Right ventricle myocardium superior (tissue), 1 donor: ENCODE measurements at regions not wholly inside any gene's neighbourhood (a gene's known extent, or its start where the extent isn't known, plus 50 kb on each side); places are given as distances from the start of the nearest gene placed in this dataset.

Source experiments
- ATAC-seq: fragments of 200-7000 bp; cut with Tn5 transposase; one replicate; pipeline ENCODE4 v1.9.1; 2020; ENCODE audit warnings: mild to moderate bottlenecking; ENCODE audit not compliant: poor library complexity
- DNase-seq: peaks from one replicate; pipeline ENCODE4 v3.0.0-alpha.2; 2020
- intact Hi-C: fragments of 100-400 bp; cut with DNase I; formaldehyde crosslinking; loops from one replicate; pipeline ENCODE4 v1.11.2; 2022
- donor health status: DM: no; HTN: yes; CAD: no; lungs with severe emphysema.

DNA sequence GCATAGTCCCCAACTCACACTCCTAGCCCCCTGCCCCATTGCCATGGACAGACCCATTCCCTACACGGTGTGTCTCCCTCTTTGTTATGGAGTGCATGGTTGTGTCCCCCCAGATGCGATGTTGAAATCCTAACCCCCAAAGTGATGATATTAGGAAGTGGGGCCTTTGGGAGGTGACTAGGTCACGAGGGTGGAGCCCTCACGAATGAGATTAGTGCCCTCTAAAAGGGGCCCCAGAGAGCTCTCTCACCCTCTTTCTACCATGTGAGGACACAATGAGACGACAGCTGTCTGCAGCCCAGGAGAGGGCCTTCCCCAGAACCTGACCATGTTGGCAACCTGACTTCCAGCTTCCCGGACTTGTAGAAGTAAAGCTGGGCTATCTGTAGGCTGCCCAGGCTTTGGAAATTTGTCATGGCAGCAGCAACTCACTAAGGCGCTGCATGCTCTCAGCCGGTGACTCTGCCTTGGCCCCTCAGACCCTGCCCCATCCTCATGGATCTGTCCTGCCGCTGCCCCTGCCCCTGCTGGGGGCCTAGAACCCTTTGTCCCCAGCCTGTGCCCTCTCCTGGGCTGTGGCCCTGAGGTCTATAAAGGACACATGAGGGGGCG, 318.1 kb upstream of the RTL1 start:
- ATAC-seq (no peak), DNase-seq (no peak)
- intact Hi-C loops, result no loop called here

DNA sequence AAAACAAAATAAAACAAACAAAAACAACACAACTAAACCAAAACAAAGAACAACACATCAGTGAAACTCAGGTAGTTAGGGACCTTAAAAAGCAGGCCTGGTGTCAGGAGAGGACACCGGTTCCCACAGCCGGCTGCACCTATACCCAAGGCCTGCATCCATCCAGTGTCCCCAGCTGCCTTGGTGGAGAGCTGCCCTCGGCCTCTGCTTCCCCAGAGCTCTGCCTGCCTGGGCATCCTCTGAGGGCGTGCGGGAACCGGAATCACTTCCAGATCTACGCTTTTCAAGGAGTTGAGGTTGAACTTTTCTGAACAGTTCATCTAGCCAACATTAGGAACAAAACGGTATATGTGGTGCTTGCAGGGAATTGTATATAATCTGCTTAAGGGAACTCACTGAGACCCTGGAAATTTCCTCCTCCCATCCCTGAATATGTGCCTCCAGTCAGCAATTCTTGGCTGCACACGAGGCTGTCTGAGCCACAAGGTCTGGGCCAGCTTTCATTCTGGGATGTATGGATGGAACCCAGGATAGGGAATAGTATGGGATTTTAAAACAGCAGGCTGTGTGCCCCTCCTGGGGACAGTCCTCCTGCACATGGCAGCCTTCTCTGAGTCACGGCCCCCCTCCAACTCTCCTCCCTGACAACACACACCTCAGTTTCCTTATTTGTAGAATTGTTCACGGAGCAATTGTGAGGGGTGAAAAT, 319.0 kb upstream of the RTL1 start:
- intact Hi-C loops, result no loop called here
- ATAC-seq, result no peak
- DNase-seq, result no peak

DNA sequence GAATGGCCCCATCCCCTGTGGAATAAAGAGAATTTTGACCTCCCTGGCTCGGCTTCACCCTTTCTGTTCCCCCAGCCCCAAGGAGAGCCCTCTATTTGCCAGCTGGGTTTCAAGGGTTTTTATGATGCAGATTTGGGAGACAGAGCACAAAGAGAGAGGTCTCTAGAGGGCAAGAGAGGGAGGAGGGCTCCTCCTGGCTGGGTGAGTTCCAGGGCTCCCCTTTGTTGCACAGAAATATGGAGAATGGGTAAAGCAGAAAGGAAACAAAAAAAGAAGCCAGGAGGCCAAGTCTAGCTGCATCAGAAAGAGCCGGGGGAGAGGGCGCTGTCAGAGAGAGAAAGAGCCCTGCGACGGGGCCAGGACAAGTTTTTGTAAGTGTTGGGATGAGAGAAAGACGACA, 319.6 kb upstream of the RTL1 start:
- ATAC-seq (no peak), DNase-seq (no peak)
- intact Hi-C loops, result no loop called here

DNA sequence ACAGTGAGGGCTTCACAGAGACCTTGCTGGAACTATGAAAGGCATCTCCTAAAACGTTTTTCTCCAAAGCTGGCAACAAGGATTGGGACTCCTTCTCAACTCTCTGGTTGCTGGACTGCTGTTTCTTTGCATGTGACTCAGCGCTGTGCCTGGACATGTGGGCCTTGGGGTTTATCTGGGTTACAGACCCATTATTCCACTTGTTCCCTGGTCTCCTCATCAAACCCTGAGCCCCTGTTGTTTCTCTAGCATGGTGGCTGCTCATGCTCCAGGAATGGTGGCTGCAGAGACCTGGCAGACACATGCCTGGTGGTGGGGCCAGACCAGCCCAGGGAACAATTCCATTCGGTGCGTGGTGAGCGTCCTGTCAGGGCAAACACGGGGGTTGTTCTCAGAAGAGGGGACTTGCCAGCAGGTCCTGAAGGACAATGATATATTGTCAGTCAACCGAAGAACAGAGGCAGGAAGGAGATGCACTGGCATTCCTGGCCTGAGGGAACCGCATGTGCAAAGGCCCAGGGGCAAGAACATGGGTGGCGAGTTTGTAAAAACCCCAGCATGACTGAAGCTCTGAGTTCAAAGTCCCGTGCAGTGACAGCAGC, 320.1 kb upstream of the RTL1 start:
- no peak for DNase-seq
- intact Hi-C loops, result no loop called here
- ATAC-seq, result no peak

DNA sequence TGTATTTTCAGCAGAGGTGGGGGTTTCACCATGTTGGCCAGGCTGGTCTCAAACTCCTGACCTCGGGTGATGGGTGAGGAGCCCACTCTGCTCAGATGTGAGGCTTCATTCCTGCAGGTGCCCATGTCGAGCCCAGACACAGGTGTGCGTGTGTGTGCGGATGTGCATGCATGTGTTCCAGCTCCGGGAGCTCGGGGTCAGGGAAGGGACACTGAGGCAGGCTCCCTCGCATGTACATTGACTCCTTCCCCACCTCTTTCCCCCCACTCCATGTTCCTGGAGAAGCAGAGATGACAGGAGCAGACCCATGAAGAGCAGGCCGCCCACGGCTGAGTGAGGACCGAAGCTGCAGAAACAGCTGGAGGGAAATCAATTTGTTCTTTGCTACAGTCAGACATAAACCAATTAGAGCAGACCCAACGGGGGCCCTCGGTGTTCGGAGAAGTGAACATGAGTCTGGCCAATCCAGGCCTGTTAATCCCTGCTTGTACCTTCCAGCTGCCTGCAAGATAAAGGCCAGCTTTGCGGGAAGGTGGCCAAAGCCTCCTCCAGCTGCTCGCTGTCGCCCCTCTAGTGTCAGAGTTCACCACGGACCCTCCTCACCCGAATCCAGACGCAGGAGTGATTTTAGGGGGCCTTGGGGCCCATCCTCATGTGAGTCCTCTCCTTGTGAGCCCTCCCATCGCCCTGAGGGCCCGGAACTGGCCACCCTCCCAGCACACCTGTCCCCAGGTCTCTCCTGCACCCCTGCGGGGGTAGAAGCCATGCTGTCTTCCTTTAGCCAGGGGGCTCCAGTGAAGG, 321.0 kb upstream of the RTL1 start:
- intact Hi-C loops, result no loop called here
- ATAC-seq (no peak), DNase-seq (no peak)

DNA sequence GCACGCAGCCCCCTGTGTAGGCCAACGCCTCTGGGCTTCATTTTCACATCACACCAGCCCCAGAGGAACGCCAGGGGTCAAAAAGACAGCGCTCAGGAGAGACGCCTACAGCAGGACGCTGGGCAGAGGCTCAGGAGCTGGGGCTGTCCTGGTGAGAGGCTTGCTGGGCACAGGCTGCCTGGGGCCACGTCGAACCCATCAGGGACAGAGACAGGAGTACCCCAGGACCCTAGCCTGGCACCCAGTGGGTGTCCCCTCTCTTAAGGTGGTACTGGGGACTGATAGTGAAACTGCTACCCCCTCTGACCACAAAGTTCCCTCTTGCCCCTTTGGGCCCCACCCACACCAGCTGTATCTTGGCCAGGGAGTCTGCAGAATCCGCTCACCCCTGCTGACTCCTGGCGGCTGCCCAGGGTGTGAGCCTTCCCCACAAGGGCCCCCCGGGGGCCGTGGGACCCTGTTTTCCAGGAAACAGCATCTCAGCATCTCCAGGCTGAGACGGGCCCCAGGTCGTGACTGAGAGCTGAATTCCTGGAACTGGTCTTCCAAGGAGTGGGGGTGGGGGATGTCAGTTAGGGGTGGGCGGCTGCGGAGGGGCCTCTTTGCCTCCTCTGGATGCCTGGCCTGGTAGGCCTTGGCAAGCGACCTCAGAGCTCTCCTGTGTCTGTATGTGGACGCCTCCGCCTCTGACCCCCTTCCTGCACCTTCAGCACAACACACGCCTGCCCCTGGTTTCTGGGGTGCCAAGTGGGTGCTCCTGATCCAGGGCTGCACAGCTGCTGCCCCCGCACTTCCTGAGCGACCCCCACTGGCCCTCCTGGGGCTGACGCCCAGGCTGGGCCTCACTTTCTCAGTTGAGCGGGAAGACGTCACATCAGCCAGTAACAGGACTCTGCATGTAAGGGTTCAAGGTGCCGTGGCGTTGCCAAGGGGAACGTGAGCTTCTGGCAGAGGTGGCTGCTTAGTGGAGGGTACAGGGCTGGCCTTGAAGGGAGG, 321.9 kb upstream of the RTL1 start:
- DNase-seq (no peak), ATAC-seq (no peak)

DNA sequence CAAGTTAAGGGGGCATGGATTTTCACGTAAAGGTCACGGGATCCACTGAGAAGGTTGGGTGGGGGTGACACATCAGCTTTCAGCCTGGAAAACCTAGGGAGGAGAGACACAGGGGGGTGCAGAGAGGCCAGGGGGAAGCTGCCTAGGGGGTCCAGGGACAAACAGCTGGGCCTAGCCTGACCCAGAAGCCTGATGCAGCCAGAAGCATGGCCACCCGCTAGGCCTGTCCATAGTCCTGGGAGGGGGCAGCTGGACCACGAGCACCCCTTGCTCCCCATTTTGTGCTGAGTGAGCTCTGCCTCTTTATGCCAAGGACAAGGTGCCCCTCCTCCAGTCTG, 322.7 kb upstream of the RTL1 start:
- intact Hi-C loops, result no loop called here

More for the DNA sequence above, 321.9 kb upstream of the RTL1 start:
- intact Hi-C loops, result no loop called here

DNA sequence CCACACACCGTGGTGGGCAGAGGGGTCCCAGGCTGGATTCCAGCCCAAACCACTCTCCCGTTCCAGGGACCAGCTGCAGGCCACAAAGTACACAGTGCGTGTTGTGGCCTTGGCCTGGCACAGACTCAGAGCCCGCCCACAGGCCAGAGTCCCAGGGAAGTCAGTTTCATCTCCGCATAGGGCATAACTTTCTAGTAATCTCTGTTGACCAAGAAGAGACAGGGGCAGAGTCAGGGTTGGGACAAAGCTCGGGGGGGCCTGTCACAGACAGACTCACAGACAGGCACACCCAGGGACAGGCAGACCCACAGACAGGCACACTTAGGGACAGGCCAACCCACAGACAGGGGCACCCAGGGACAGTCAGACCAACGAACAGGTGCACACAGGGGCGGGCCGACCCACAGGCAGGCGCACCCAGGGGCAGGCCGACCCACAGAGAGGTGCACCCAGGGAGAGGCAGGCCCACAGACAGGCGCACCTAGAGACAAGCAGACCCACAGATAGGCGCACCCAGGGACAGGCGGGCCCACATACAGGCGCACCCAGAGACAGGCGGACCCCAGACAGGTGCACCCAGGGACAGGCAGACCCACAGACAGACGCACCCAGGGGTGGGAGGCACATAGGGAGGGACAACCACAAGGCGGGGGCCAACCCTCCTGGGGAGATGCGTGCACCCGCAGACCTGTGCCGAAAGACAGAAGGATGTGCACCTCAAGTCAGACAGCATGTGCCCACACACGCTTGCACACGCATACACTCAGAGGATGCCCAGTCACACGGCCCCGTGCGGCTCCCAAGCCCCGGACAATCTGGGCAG, 323.3 kb upstream of the RTL1 start:
- no peak for ATAC-seq
- intact Hi-C loops, result no loop called here
- no peak for DNase-seq

More for the DNA sequence above, 322.7 kb upstream of the RTL1 start:
- no peak for ATAC-seq
- DNase-seq, result no peak

DNA sequence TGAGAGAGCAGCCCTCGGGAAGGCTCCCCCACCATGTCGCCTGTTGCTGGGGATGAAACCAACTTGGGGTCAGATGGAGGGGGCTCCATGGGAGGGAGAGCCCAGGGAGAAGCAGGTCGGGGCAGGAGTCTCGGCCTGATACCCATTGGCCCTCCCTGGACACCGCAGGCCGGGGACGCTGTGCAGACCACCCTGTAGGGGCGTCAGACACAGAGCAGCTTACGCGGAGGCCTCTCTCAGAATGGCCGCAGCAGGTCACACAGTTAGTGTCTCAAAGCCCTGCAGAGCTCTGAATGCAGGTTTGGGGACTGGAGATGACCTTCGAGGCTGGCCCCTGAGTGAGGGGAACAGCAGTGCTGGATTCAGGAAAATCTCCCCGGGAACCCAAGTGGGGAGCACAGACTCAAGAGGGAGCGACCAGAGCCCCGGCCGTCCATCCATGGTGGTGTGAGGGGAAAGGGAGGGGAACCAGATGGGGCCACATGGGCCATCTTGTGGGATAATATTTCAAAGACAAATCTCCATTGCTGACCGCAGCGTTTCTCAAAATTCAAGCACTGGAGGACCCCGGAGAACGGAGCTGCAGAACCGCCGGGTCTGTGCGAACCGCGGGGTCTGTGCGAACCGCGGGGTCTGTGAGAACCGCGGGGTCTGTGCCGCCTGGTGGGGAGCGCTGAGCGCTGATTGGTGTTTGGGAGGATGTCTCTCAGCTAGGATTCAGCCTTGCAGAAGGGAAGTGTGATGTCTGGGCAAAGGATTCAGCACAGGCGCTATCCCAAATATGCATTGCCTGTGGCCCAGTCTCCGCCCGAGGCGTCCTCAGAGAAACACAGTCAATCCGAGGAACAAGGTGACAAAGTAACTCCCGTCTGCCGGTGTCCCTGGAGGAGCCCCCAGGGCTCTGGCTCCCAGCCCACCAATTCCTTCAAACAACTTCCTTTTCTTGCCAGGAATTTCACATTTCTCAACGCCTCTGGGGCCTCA, 324.4 kb upstream of the RTL1 start:
- no peak for DNase-seq

DNA sequence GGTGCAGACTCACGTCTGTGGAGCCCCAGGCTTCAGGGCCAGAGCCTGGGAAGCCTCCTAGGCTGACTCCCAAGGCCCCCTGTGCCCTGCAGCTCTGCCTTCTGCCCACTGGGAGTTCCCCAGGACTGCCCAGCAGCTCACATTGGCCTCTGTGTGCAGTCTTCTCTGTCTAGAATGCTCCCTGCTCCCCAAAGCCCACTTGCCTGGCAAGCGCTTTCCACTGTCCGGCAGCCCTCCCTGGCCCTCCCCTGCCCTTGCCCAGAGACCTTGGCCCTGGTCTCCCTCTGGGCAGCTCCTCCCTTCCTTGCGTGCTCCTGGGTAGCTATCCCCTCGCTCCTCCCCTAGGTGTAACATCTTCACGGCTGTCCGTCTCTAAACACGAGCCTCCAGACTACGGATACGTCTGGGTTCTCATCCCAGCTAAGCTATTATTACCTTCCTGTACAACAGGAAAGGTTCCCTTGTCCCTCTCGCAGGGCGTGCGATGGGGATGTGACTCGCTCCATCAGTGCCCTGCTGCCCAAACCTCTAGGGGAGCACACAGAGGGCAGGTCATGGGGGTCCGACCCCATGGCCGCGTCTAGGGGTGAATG, 325.5 kb upstream of the RTL1 start:
- intact Hi-C loops, result no loop called here
- ATAC-seq (no peak), DNase-seq (no peak)

More for the DNA sequence above, 324.4 kb upstream of the RTL1 start:
- intact Hi-C loops, result no loop called here
- no peak for ATAC-seq

DNA sequence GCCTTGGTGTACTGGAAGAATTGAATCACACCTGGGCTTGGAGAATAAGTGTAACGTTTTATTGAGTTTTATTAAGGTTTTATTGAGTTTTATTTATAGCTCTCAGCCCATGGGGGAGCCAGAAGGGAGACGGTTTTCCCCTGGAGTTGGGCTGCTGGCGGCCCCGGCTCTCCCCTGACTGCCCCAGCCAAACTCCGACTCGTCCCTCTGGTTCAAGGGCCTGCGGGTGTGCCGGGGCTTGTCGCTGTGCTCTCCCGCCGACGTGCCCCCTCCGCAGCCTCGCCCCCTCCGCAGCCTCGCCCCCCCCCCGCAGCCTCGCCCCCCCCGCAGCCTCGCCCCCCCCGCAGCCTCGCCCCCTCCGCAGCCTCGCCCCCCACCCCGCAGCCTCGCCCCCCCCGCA, 326.1 kb upstream of the RTL1 start:
- intact Hi-C loops, result no loop called here
- no peak for DNase-seq
- no peak for ATAC-seq

DNA sequence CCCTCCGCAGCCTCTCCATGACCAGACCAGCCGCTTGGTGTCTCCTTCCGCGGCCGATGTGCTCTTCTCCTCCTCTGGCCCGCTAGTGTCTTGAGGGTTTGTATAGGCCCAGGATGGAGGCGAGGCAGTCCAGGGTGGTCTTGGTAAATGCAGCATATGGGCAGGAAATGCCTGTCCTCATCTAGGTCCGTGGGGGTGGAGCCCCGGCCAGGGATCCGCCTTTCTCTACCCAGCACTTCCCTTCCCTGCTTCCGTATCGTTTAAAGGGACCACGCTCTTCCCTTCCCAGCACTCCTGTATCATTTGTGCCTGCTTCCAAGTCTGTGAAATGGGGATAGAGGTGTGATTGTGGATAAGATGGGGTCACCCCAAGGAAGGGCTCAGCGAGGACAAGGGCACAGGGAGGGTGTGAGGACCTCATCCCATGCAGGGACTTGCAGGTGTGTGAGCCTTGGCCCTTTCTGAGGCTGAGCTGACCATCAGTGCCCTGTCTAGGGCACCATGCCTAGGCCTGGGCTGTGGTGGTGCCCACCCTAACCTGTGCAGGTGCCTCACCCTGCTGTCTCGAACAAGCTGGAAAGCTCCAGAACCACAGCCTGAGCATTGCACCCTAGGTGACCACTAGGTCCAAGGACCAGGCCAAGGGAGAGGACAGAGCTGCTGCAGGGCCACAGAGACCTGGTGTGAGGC, 326.8 kb upstream of the RTL1 start:
- intact Hi-C loops, result no loop called here
- ATAC-seq, result no peak
- no peak for DNase-seq

DNA sequence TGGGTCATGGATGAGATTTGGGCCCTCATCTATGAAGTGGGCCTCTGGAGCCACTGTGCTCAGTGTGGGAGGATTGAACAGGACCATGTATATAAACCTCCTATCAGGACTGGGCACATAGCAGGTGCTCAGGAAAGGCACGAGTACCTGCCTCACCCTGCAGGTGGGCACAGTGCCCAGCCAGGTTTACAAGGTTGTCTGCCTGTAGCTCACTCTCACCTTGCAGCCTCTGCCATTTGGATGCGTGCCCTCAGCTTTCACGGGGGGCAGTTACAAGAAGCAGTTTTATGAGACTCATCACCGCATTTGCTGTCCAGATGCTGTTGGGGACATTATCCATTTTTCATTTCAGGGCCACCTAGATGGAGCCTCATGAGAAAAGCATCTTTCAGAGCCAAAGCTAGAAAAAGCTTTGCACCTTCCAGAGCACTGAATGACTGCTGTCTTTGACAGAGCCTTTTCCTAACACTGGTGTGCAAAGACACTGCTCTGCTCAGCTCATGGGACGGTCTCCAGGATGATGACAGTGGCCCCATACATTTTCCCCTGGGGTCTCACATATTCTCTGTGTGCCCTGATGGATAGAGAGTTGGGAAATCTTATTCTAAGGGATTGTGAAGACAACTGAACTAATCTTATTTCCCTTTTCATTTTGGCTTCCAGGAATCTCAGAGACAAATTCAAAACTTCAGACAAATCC, 327.5 kb upstream of the RTL1 start:
- intact Hi-C loops, result no loop called here
- DNase-seq (no peak), ATAC-seq (no peak)

DNA sequence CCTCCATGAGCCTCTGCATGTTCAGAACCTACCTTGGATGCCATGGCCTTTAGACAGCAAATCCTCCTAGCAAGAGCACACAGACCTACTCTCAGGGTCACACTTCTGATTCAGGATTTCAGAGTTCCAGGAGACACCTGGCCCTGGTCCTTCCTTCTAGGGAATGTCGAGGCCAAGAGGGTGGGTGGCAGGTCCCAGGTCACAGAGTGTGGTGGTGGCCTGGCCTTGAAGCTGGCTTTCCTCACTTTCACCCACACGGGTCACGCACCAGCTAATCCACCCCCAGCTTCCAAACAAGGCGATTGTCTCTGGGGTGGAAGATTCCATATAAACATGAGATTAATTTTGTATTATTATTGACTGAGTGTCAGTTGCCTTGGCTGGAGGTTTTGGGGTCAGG, 328.3 kb upstream of the RTL1 start:
- intact Hi-C loops, result no loop called here
- DNase-seq (no peak), ATAC-seq (no peak)

DNA sequence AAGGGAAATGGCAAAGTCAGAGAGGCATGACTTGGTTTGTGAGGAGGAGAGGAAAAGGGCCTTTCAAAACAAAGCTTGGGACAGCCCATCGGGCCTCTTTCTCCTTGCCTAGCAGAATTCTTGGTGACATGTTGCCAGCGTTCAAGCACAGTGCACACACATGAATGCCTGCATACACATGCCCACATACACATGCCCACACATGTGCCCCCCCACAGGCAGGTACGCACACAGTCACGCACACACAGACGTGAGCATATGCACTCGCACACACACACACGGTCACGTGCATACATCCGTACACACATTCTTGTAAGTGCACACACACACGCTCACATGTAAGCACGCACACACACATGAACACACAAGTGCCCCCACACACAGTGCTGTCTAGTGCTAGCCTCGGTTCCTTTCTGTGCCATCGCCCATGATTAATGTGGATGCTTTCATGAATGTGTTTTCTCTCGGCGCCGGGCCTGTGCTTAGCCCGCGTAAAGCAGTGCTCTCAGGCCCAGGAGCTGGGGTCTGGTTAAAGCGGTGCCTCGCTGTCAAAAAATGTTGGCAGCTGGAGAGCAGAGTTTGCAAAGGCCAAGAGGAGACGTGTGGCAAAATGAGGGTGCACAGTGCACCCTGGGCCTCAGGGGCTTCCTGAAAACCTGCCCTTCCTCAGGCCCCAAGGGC, 328.8 kb upstream of the DIO3 start:
- DNase-seq (no peak), ATAC-seq (no peak)
- intact Hi-C loops, result no loop called here
